B cell (primary cell): ENCODE measurements at regions not wholly inside any gene's neighbourhood (a gene's known extent, or its start where the extent isn't known, plus 50 kb on each side); places are given as distances from the start of the nearest gene placed in this dataset.

ENCODE experiments used
- ATAC-seq: fragments of 200-7000 bp; cut with Tn5 transposase; one replicate; pipeline ENCODE4 v1.10.0; 2021; ENCODE audit warnings: low read depth, mild to moderate bottlenecking, moderate number of reproducible peaks, moderate library complexity
- CTCF ChIA-PET: fragments of 350-600 bp; sonication (Branson Sonifier 250); formaldehyde crosslinking; loops from one replicate; lab custom pipeline; 2021; ENCODE audit warnings: antibody characterized with exemption, inconsistent platforms; lab: Charles Lee
- POLR2A ChIA-PET: fragments of 350-600 bp; sonication (Branson Sonifier 250); formaldehyde crosslinking; loops from one replicate; lab custom pipeline; 2021; ENCODE audit warnings: antibody characterized with exemption; lab: Charles Lee
- DNase-seq: peaks from one replicate; pipeline ENCODE4 v3.0.0; 2013
- H2AFZ ChIP-seq: 2 replicates; pipeline ENCODE4 v1.6.1; 2012; ENCODE audit warnings: mild to moderate bottlenecking, low read depth, low read length; ENCODE audit not compliant: insufficient read depth, poor library complexity, severe bottlenecking
- H3K27ac ChIP-seq, 2 donors: 1 replicate in 1 of 2; 2 replicates in 1 of 2; pipeline ENCODE4 v1.5.1; 2012 to 2013; ENCODE audit warnings: low read length in 2 of 2, mild to moderate bottlenecking in 2 of 2, moderate library complexity in 1 of 2
- H3K27me3 ChIP-seq, 4 experiments: fragments of 200-600 bp in 1 of 4; sonication (generic) in 1 of 4; replicated peaks in 1 of 4; 1 replicate in 2 of 4; 2 replicates in 2 of 4; pipeline versions ENCODE4 v1.6.1 to v1.7.0; 2013 to 2016; ENCODE audit warnings: low read length in 3 of 4, mild to moderate bottlenecking in 2 of 4, mixed read lengths in 1 of 4, moderate library complexity in 1 of 4; ENCODE audit not compliant: insufficient read depth in 4 of 4, control insufficient read depth in 3 of 4; ENCODE audit errors: control extremely low read depth in 1 of 4
- H3K36me3 ChIP-seq, 2 experiments: replicated peaks in 1 of 2; 1 replicate in 1 of 2; 2 replicates in 1 of 2; pipeline versions ENCODE4 v1.6.1 to v1.7.1; 2013; ENCODE audit warnings: low read length in 1 of 2; ENCODE audit not compliant: insufficient read depth in 2 of 2, control insufficient read depth in 1 of 2; ENCODE audit errors: control extremely low read depth in 1 of 2, extremely low read depth in 1 of 2
- H3K4me1 ChIP-seq, 2 donors: fragments of 200-600 bp in 1 of 2; sonication (generic) in 1 of 2; 1 replicate in 1 of 2; 2 replicates in 1 of 2; pipeline versions ENCODE4 v1.5.1 to v1.6.1; 2013 to 2017; ENCODE audit warnings: low read length in 2 of 2; ENCODE audit not compliant: control insufficient read depth in 2 of 2, insufficient read depth in 2 of 2
- H3K4me2 ChIP-seq: replicated peaks from 2 replicates; pipeline ENCODE3; 2012; ENCODE audit warnings: mild to moderate bottlenecking, low read depth, low read length; ENCODE audit not compliant: poor library complexity, severe bottlenecking
- H3K4me3 ChIP-seq, 5 experiments: fragments of 200-600 bp in 1 of 5; sonication (generic) in 1 of 5; 1 replicate in 3 of 5; 2 replicates in 2 of 5; pipeline versions ENCODE4 v1.5.1 to v1.7.0; 2011 to 2016; ENCODE audit warnings: low read length in 4 of 5, mild to moderate bottlenecking in 4 of 5, low read depth in 2 of 5, control low read depth in 1 of 5, moderate library complexity in 1 of 5; ENCODE audit not compliant: insufficient read depth in 1 of 5; ENCODE audit errors: control extremely low read depth in 1 of 5, extremely low read depth in 1 of 5
- H3K79me2 ChIP-seq: fragments of 200-600 bp; sonication (generic); one replicate; pipeline ENCODE4 v1.6.0; 2016; ENCODE audit warnings: low read length; ENCODE audit not compliant: control insufficient read depth, insufficient read depth
- H3K9ac ChIP-seq: fragments of 200-600 bp; sonication (generic); 2 replicates; pipeline ENCODE4 v1.6.1; 2017; ENCODE audit warnings: mild to moderate bottlenecking, low read length, moderate library complexity
- H3K9me3 ChIP-seq, 3 donors: one replicate each; pipeline versions ENCODE4 v1.6.1 to v1.7.1; 2013; ENCODE audit warnings: low read length in 2 of 3; ENCODE audit not compliant: control insufficient read depth in 2 of 3, insufficient read depth in 1 of 3; ENCODE audit errors: control extremely low read depth in 1 of 3
- H4K20me1 ChIP-seq: 2 replicates; pipeline ENCODE4 v1.6.0; 2012; ENCODE audit warnings: mild to moderate bottlenecking, low read length; ENCODE audit not compliant: insufficient read depth, control insufficient read depth, poor library complexity, severe bottlenecking
- H3K27ac Mint-ChIP-seq: one replicate; pipeline ENCODE4 v1.8.0; 2021; ENCODE audit warnings: mixed read lengths
- H3K27me3 Mint-ChIP-seq: one replicate; pipeline ENCODE4 v1.8.0; 2021; ENCODE audit warnings: mixed read lengths
- H3K4me1 Mint-ChIP-seq: one replicate; pipeline ENCODE4 v1.8.0; 2021; ENCODE audit warnings: mixed read lengths
- H3K4me3 Mint-ChIP-seq: one replicate; pipeline ENCODE4 v1.8.0; 2021; ENCODE audit warnings: mixed read lengths
- H3K9me3 Mint-ChIP-seq: one replicate; pipeline ENCODE4 v1.8.0; 2022; ENCODE audit warnings: mixed read lengths; ENCODE audit not compliant: insufficient read depth
- EZH2 ChIP-seq: IDR thresholded peaks from 2 replicates; pipeline ENCODE4 v1.6.1; 2012; ENCODE audit warnings: borderline replicate concordance, low read depth, mild to moderate bottlenecking, moderate library complexity, low read length; ENCODE audit not compliant: insufficient read depth, poor library complexity, severe bottlenecking
- WGBS: methylation state at CpG from one replicate; pipeline ENCODE4 v1.1.5; 2013; ENCODE audit warnings: missing lambda C conversion rate; ENCODE audit not compliant: insufficient coverage; 5-methylcytosine and 5-hydroxymethylcytosine counted together
- intact Hi-C: fragments of 100-400 bp; cut with micrococcal nuclease; formaldehyde crosslinking; loops from one replicate; pipeline ENCODE4 v1.10.0; 2022
- TF ChIP-seq, protein P1 (sequence below): fragments of 200-600 bp; IDR thresholded peaks from one replicate; pipeline ENCODE4 v1.8.0; 2022; ENCODE audit warnings: antibody characterized with exemption, mild to moderate bottlenecking

DNA sequence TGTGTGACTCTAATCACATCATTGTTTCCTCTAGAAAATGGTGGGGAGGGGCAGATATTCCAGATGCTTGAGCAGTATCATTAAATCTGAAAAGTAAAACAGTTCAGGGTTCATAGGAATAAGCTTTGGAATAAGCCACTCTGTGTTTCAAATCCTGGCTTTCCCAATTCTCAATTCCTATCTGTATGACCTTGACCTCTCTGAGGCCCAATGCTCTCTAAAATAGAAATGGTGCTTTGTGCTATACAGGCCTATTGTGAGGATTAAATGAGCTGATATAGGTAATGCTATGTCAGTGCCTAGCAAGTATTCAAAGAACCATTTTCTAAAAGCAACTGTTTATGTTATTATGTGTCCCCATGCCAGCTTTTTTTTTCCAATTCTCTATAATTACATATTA is 209.0 kb upstream of the PRSS16 start:
- no peak overlapping the region for H2AFZ ChIP-seq
- ChIA-PET CTCF (no interaction called here), POLR2A (no interaction called here)
- H3K79me2 ChIP-seq = no peaks in the 10 kb centered on the region
- H3K36me3 ChIP-seq = no peaks in the 10 kb centered on the region
- H3K4me1 ChIP-seq = no peaks in the 10 kb centered on the region
- no peak overlapping the region for H3K9ac ChIP-seq
- H3K27ac ChIP-seq = no peak overlapping the region
- H3K27ac Mint-ChIP-seq = no peak overlapping the region
- no peaks in the 10 kb centered on the region for H4K20me1 ChIP-seq
- H3K27me3 Mint-ChIP-seq = peaks cover 71% of the 10 kb centered on the region
- no peaks in the 10 kb centered on the region for H3K4me1 Mint-ChIP-seq
- intact Hi-C loops = no loop called here
- DNase-seq (no peak), ATAC-seq (no peak)
- no peaks in the 10 kb centered on the region for H3K9me3 Mint-ChIP-seq
- TF ChIP-seq, protein P1, sequence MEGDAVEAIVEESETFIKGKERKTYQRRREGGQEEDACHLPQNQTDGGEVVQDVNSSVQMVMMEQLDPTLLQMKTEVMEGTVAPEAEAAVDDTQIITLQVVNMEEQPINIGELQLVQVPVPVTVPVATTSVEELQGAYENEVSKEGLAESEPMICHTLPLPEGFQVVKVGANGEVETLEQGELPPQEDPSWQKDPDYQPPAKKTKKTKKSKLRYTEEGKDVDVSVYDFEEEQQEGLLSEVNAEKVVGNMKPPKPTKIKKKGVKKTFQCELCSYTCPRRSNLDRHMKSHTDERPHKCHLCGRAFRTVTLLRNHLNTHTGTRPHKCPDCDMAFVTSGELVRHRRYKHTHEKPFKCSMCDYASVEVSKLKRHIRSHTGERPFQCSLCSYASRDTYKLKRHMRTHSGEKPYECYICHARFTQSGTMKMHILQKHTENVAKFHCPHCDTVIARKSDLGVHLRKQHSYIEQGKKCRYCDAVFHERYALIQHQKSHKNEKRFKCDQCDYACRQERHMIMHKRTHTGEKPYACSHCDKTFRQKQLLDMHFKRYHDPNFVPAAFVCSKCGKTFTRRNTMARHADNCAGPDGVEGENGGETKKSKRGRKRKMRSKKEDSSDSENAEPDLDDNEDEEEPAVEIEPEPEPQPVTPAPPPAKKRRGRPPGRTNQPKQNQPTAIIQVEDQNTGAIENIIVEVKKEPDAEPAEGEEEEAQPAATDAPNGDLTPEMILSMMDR = no peak
- TF ChIP-seq EZH2 = no peak
- no peak overlapping the region for H3K4me2 ChIP-seq
- H3K4me3 ChIP-seq = no peak overlapping the region
- H3K9me3 ChIP-seq = no peaks in the 10 kb centered on the region
- peaks cover 0 to 27% (median 1%) of the 10 kb centered on the region in 4 experiments for H3K27me3 ChIP-seq
- no peak overlapping the region for H3K4me3 Mint-ChIP-seq

GRCh38 chr6:27040244-27041042 is 207.1 kb upstream of the PRSS16 start:
- H3K4me3 ChIP-seq = no peak overlapping the region
- Mint-ChIP-seq H3K27ac (no peak overlapping the region), H3K4me1 (no peaks in the 10 kb centered on the region), H3K9me3 (no peaks in the 10 kb centered on the region), H3K27me3 (peaks cover 67% of the 10 kb centered on the region), H3K4me3 (no peak overlapping the region)
- no peak for ATAC-seq
- H3K9me3 ChIP-seq = no peaks in the 10 kb centered on the region
- H3K79me2 ChIP-seq = no peaks in the 10 kb centered on the region
- WGBS = 100% methylated on average over 3 of the region's 7 CpGs
- no peak overlapping the region for H3K4me2 ChIP-seq
- no peak overlapping the region for H3K27ac ChIP-seq
- H3K4me1 ChIP-seq = no peaks in the 10 kb centered on the region
- no peak for DNase-seq
- no peaks in the 10 kb centered on the region for H3K36me3 ChIP-seq
- peaks cover 0 to 14% (median 1%) of the 10 kb centered on the region in 4 experiments for H3K27me3 ChIP-seq
- intact Hi-C loops = no loop called here
- H4K20me1 ChIP-seq = no peaks in the 10 kb centered on the region
- TF ChIP-seq, protein P1 = no peak
- TF ChIP-seq EZH2 = no peak
- no peak overlapping the region for H2AFZ ChIP-seq
- H3K9ac ChIP-seq = no peak overlapping the region
- POLR2A ChIA-PET = no interaction called here
- CTCF ChIA-PET = interaction anchor here (1.0 kb wide), 1 partner anchor 1323 kb away, joined by 3 read pairs; no protein-coding TSS in a partner anchor
